Neural progenitor cell (in vitro differentiated cells): ENCODE measurements at regions not wholly inside any gene's neighbourhood (a gene's known extent, or its start where the extent isn't known, plus 50 kb on each side); places are given as distances from the start of the nearest gene placed in this dataset.
"Not testable (repeated sequence)": the region's sequence is repeated elsewhere in the genome, so short reads cannot be mapped to it uniquely, and the experiment has no call there.

ENCODE experiments used
- EZH2 ChIP-seq: fragments of 200-600 bp; sonication (generic); IDR thresholded peaks from 2 replicates; pipeline ENCODE4 v1.6.1; 2017; ENCODE audit warnings: antibody characterized with exemption, mild to moderate bottlenecking, moderate library complexity
- EZH2phosphoT487 ChIP-seq: fragments of 200-600 bp; sonication (generic); IDR thresholded peaks from 2 replicates; pipeline ENCODE4 v1.6.1; 2017; ENCODE audit warnings: antibody characterized with exemption
- TF ChIP-seq, protein P1 (sequence below): fragments of 200-600 bp; sonication (generic); IDR thresholded peaks from 2 replicates; pipeline ENCODE4 v1.5.1; 2017; ENCODE audit warnings: antibody characterized with exemption, mild to moderate bottlenecking

DNA sequence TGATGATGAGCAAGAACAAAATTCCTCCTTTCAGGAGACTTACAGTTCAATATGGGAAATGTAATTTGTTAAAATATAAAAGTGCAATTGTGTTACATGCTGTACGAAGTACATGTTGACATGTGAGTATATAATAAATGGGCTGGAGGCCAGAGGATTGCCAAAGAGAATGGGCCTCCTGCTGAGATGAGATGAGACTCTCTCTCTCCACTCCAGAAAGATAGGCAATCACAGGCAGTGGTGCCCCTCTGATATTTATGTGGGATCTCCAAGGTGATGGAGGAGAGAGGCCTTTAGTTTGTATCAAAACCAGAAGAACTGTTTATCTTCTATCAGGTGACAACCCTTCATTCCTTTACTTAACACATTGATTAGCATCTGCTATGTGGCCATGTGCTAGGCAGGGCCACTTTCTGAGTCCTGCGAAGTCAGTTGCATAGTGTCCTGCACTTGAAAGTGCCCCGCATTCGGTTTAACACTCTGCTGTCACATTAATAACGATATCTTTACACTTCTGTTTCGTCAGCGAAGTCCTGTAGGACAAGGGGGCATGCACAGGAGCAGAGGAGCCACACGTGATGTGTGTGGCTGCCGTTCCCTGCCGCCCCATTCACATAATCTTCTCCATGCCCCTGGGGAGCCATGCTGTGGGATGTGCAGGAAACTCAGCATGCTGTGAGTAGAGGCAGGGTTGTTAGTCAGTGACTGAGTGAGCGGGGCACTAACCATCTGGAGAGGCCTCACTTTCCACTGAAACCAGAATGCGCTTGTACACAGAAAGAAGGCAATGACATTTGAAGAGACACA is 60.2 kb upstream of the RABL2A start:
- TF ChIP-seq, protein P1, sequence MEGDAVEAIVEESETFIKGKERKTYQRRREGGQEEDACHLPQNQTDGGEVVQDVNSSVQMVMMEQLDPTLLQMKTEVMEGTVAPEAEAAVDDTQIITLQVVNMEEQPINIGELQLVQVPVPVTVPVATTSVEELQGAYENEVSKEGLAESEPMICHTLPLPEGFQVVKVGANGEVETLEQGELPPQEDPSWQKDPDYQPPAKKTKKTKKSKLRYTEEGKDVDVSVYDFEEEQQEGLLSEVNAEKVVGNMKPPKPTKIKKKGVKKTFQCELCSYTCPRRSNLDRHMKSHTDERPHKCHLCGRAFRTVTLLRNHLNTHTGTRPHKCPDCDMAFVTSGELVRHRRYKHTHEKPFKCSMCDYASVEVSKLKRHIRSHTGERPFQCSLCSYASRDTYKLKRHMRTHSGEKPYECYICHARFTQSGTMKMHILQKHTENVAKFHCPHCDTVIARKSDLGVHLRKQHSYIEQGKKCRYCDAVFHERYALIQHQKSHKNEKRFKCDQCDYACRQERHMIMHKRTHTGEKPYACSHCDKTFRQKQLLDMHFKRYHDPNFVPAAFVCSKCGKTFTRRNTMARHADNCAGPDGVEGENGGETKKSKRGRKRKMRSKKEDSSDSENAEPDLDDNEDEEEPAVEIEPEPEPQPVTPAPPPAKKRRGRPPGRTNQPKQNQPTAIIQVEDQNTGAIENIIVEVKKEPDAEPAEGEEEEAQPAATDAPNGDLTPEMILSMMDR = not testable (repeated sequence)
- TF ChIP-seq EZH2, EZH2phosphoT487: not testable (repeated sequence)
